ENCODE measurements at regions not wholly inside any gene's neighbourhood (a gene's known extent, or its start where the extent isn't known, plus 50 kb on each side); places are given as distances from the start of the nearest gene placed in this dataset.

DNA sequence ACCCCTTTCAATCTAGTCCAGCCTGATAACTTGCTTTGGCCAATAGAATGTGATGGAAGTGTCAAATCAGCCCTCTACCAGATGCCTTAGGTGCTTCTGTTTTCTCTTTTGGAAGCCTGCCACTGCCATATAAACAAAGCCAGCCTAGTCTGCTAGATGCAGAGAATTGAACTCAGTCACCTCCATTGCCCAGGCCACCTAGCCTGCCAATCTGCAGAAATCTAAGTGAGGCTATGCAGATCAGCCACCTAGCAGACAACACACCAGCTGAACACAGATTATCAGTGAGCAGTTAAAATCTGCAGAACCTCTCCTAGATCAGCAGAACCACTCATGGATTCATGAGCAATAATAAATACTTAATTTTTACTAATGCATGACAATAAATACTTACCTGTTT lies 1108.2 kb downstream of the PCDH18 start:
- no peak for DNase-seq (ENCODE audit: low read depth)
- TF ChIP-seq, protein P1, sequence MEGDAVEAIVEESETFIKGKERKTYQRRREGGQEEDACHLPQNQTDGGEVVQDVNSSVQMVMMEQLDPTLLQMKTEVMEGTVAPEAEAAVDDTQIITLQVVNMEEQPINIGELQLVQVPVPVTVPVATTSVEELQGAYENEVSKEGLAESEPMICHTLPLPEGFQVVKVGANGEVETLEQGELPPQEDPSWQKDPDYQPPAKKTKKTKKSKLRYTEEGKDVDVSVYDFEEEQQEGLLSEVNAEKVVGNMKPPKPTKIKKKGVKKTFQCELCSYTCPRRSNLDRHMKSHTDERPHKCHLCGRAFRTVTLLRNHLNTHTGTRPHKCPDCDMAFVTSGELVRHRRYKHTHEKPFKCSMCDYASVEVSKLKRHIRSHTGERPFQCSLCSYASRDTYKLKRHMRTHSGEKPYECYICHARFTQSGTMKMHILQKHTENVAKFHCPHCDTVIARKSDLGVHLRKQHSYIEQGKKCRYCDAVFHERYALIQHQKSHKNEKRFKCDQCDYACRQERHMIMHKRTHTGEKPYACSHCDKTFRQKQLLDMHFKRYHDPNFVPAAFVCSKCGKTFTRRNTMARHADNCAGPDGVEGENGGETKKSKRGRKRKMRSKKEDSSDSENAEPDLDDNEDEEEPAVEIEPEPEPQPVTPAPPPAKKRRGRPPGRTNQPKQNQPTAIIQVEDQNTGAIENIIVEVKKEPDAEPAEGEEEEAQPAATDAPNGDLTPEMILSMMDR (IDR thresholded peaks at IDR 0.05; ENCODE audit: insufficient read depth, low read depth, low read length, missing control alignments), result no peak
- H3K4me3 ChIP-seq (ENCODE audit: low read depth, low read length), result no peak overlapping the region

DNA sequence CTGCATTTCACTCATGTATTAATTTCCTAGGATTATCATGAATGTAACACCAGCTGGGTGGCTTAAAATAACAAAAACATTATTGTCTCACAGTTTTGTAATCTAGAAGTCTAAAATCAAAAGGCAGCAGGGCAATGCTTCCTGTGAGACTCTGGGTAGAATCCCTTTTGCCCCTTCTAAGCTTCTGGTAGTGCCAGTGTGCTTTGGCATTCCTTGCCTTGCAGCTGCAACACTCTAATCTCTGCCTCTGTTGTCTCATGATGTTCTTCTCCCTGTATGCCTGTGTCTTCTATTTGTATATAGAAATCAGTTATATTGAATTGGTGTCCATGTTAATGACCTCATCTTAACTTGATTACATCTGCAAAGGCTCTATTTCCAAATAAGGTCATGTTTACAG lies 1117.3 kb downstream of the PCDH18 start:
- TF ChIP-seq, protein P1 (IDR thresholded peaks at IDR 0.05; ENCODE audit: insufficient read depth, low read depth, low read length, missing control alignments), result no peak
- no peak for DNase-seq (ENCODE audit: low read depth)
- H3K4me3 ChIP-seq (ENCODE audit: low read depth, low read length), result no peak overlapping the region

DNA sequence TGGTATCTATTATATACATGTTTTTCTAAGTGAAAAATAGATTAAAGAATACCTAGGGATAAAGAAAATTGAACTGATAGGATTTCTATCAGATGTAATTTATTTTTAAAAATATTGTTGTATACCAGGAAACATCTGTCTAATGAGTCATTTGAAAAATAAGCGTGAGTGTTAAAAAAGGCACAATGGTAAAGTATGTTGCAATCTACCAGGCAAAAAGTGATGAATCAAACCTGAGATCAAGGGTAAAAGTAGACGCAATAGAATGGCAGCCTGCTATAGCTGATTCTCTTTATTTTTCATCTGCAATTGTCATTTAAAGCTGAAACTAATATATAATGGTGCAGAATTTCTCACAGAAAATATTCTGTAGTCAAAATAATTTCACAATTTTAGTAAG lies 1119.6 kb downstream of the PCDH18 start:
- no peak for DNase-seq (ENCODE audit: low read depth)
- TF ChIP-seq, protein P1 (IDR thresholded peaks at IDR 0.05; ENCODE audit: insufficient read depth, low read depth, low read length, missing control alignments), result no peak
- H3K4me3 ChIP-seq (ENCODE audit: low read depth, low read length), result no peak overlapping the region

DNA sequence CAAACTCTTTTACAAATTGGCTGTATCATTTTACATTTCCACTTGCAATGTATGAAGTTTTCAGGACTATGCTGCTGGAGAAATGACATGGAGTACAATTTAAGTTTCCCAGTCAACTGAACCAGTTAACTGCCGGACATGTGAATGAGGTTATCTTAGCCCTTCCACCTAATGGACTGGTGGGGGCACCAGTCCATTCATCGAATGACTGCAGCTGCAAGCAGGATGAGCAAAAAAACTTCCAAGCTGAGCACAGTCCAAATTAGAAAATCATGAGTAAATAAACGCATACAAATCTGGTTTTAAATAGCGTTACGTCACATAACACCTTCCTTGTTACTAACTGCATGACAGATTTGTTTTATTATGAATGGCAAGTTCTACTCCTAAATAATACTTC lies 1131.5 kb downstream of the PCDH18 start:
- no peak for DNase-seq (ENCODE audit: low read depth)
- TF ChIP-seq, protein P1 (IDR thresholded peaks at IDR 0.05; ENCODE audit: insufficient read depth, low read depth, low read length, missing control alignments), result no peak

DNA sequence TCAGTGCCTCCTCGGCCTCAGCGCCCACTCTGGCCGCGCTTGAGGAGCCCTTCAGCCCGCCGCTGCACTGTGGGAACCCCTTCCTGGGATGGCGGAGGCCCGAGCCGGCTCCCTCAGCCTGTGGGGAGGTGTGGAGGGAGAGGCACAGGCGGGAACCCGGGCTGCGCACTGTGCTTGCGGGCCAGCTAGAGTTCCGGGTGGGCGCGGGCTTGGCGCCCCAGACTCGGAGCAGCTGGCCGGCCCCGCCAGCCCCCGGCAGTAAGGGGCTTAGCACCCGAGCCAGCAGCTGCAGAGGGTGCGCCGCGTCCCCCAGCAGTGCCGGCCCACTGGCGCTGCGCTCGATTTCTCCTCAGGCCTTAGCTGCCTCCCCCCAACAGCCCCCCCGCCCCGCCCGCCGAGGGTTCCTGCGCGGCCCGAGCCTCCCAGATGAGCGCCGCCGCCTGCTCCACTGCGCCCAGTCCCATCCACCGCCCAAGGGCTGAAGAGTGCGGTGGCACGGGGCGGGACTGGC lies 1137.0 kb downstream of the PCDH18 start:
- no peak overlapping the region for H3K4me3 ChIP-seq (ENCODE audit: low read depth, low read length)

More for the DNA sequence above, 1131.5 kb downstream of the PCDH18 start:
- no peak overlapping the region for H3K4me3 ChIP-seq (ENCODE audit: low read depth, low read length)

DNA sequence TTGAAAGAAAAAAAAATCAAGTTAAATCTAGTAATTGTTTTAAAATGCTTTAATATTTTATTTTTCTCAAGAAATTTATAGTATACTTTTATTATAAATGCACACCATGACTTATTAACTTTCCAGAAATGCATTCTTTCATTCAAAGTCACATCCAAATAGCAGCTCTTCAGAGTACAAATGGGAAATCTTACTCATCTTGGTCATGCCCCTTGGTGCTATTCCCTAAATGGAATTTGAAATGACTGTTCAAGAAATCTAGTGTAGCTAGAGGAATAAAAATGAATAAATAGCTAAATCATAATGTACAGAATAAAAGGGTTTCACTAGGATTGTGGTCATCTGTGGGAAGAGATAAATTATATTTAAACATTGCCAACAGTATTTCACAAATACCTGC lies 1139.7 kb downstream of the PCDH18 start:
- TF ChIP-seq, protein P1 (IDR thresholded peaks at IDR 0.05; ENCODE audit: insufficient read depth, low read depth, low read length, missing control alignments), result no peak
- H3K4me3 ChIP-seq (ENCODE audit: low read depth, low read length), result no peak overlapping the region
- DNase-seq (ENCODE audit: low read depth), result no peak

More for the DNA sequence above, 1137.0 kb downstream of the PCDH18 start:
- no peak for DNase-seq (ENCODE audit: low read depth)
- TF ChIP-seq, protein P1 (IDR thresholded peaks at IDR 0.05; ENCODE audit: insufficient read depth, low read depth, low read length, missing control alignments), result no peak

DNA sequence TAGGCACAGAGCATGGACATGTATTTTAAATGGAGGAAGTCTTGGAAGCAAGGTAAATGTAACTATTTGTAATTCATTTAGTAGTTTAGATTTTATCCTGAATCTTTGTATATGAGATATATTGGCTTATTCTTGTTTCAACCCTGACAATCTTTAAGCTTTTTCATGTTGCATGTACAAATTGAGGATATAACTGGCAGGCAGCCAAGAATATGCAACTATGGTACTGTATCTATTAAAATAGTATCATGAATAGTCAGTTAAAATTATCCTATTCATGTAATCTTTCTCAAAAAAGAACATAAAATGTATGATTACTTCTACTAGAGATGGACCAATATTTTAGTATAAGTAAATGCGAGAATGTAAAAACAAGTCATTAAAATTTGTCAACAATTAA lies 1141.5 kb downstream of the PCDH18 start:
- DNase-seq (ENCODE audit: low read depth), result no peak
- TF ChIP-seq, protein P1 (IDR thresholded peaks at IDR 0.05; ENCODE audit: insufficient read depth, low read depth, low read length, missing control alignments), result no peak
- no peak overlapping the region for H3K4me3 ChIP-seq (ENCODE audit: low read depth, low read length)
